Endothelial cell of umbilical vein (primary cell): ENCODE measurements at regions not wholly inside any gene's neighbourhood (a gene's known extent, or its start where the extent isn't known, plus 50 kb on each side); places are given as distances from the start of the nearest gene placed in this dataset.
"Not testable (repeated sequence)": the region's sequence is repeated elsewhere in the genome, so short reads cannot be mapped to it uniquely, and the experiment has no call there.

ENCODE experiments used
- EZH2 ChIP-seq: IDR thresholded peaks from 2 replicates; pipeline ENCODE4 v1.6.1; 2012; ENCODE audit warnings: borderline replicate concordance, low read depth, mild to moderate bottlenecking, moderate library complexity, low read length, inconsistent platforms; ENCODE audit not compliant: severe bottlenecking
- GATA2 ChIP-seq: IDR thresholded peaks from 2 replicates; pipeline ENCODE4 v1.7.0; 2011; ENCODE audit warnings: low read depth, mild to moderate bottlenecking, moderate library complexity, mixed read lengths, low read length; ENCODE audit not compliant: insufficient read length, insufficient read depth
- JUN ChIP-seq: IDR thresholded peaks from 2 replicates; pipeline ENCODE4 v1.6.1; 2011; ENCODE audit warnings: borderline replicate concordance, low read depth; ENCODE audit not compliant: insufficient read length, insufficient read depth
- POLR2A ChIP-seq: IDR thresholded peaks from 2 replicates; pipeline ENCODE4 v1.6.1; 2012; ENCODE audit warnings: low read depth, mild to moderate bottlenecking, control low read depth, low read length
- TF ChIP-seq, protein P1 (sequence below), 2 donors: IDR thresholded peaks; 1 replicate in 1 of 2; 2 replicates in 1 of 2; pipeline ENCODE4 v1.5.1; 2011; ENCODE audit warnings: low read length in 2 of 2, mild to moderate bottlenecking in 2 of 2, moderate library complexity in 2 of 2, control low read depth in 1 of 2, inconsistent platforms in 1 of 2, low read depth in 1 of 2; ENCODE audit not compliant: insufficient read depth in 1 of 2; ENCODE audit errors: extremely low read depth in 1 of 2

DNA sequence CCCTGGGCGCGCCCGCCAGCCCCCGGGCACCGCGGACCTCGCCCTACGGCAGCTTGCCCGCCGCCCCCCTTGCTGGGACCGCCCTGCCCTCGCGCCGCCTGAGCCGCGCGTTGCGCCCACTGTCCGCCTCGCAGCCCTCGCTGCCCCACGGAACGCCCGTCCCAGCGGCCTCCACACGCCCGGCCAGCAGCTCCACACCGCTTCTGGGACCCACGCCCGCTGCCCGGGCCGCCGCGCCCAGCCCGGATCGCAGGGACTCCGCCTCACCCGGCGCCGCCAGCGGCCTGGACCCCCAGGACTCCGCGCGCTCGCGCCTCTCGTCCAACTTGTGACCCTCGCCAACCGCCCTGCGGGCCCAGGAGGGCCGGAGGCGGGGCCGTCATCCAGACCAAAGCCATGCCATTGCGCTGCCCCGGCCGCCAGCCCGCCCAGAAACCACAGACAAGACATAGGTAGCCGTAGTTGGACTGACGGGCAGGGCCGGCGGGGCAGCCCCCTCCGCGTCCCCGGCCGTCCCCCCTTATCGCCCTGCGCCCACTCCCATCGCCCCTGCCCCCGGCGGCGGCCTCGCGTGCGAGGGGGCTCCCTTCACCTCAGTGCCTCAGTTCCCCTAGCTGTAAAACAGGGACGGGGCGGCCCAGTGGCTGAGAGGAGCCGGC, 90.5 kb downstream of the GOLGA8T start:
- TF ChIP-seq GATA2, JUN, POLR2A: not testable (repeated sequence)
- peak; percentile 32 for TF ChIP-seq EZH2
- TF ChIP-seq, protein P1, sequence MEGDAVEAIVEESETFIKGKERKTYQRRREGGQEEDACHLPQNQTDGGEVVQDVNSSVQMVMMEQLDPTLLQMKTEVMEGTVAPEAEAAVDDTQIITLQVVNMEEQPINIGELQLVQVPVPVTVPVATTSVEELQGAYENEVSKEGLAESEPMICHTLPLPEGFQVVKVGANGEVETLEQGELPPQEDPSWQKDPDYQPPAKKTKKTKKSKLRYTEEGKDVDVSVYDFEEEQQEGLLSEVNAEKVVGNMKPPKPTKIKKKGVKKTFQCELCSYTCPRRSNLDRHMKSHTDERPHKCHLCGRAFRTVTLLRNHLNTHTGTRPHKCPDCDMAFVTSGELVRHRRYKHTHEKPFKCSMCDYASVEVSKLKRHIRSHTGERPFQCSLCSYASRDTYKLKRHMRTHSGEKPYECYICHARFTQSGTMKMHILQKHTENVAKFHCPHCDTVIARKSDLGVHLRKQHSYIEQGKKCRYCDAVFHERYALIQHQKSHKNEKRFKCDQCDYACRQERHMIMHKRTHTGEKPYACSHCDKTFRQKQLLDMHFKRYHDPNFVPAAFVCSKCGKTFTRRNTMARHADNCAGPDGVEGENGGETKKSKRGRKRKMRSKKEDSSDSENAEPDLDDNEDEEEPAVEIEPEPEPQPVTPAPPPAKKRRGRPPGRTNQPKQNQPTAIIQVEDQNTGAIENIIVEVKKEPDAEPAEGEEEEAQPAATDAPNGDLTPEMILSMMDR (IDR thresholded peaks at IDR 0.05; ENCODE audit: extremely low read depth in 1 of 2, insufficient read depth in 1 of 2, low read depth in 1 of 2, low read length in 2 of 2) = not testable (repeated sequence)
